ENCODE measurements at regions not wholly inside any gene's neighbourhood (a gene's known extent, or its start where the extent isn't known, plus 50 kb on each side); places are given as distances from the start of the nearest gene placed in this dataset.

DNA sequence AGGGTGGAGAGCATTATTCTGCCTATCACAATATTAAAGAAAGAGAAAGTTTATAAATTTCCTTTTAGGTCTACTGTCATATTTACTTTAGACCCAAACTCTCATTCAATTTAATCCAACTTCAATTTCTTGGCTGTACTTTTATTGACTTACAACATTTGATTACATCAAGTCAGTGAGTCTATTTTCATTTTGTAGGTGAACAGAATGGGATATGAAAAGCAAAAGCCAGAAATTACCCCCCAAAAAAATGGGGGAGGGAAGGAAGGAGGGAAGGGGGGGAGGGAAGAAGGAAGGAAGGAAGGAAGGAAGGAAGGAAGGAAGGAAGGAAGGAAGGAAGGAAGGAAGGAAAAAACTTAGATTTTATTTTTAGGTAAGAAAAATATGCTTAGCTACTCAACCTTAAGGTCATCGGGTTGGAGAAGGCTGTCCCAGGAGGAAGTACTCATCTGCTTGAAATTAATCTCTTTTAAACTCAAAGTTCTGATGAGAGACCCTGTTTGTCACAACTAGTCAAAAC lies 320.1 kb upstream of the ATP11B start:
- TF ChIP-seq, protein P1, sequence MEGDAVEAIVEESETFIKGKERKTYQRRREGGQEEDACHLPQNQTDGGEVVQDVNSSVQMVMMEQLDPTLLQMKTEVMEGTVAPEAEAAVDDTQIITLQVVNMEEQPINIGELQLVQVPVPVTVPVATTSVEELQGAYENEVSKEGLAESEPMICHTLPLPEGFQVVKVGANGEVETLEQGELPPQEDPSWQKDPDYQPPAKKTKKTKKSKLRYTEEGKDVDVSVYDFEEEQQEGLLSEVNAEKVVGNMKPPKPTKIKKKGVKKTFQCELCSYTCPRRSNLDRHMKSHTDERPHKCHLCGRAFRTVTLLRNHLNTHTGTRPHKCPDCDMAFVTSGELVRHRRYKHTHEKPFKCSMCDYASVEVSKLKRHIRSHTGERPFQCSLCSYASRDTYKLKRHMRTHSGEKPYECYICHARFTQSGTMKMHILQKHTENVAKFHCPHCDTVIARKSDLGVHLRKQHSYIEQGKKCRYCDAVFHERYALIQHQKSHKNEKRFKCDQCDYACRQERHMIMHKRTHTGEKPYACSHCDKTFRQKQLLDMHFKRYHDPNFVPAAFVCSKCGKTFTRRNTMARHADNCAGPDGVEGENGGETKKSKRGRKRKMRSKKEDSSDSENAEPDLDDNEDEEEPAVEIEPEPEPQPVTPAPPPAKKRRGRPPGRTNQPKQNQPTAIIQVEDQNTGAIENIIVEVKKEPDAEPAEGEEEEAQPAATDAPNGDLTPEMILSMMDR (IDR thresholded peaks at IDR 0.05; ENCODE audit: low read length) = no peak
- TF ChIP-seq EZH2 (IDR thresholded peaks at IDR 0.05; ENCODE audit: borderline replicate concordance, low read length) = no peak

All from OCI-LY1 (cell line).